ENCODE measurements at regions not wholly inside any gene's neighbourhood (a gene's known extent, or its start where the extent isn't known, plus 50 kb on each side); places are given as distances from the start of the nearest gene placed in this dataset.
A peak's percentile ranks its signal among the peaks of the same experiment; 100 is the strongest.
"Not testable (repeated sequence)": the region's sequence is repeated elsewhere in the genome, so short reads cannot be mapped to it uniquely, and the experiment has no call there.

DNA sequence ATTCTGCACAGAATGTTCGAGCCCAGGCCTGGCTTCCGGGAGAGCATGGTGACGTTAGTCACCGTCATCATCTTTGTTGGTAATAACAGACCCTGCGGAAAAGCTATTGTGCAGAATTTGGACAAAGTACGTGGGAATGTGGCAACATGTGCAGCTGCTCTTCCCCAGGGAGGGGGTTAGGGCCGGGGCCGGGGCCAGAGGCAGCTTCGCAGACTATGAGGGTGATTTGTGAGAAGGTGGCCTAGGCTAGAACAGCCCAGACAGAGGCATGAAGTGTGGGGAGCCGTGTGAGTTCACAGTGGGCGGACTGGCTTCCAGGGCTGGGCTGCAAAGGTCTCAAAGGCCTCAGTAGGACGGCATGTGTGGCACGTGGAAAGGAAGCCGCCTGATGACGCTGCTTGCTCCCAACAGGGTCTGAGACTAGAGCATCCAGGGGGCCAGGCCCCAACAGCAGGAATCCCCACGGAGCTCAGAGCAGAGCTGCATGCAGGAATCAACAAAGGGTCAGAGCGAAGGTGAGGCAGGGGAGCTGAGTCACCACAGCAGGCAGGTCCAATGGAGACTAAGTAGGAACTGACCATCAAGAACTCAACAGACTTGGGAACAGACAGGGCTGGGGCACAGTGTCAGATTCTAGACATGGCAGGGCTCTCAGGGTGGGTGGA, 109.2 kb downstream of the NPIPB11 start:
- not testable (repeated sequence) for H3K4me1 Mint-ChIP-seq, H3K4me3 Mint-ChIP-seq, H3K27ac Mint-ChIP-seq

GRCh38 chr16:29296176-29296575, 110.3 kb downstream of the NPIPB11 start:
- H3K27ac Mint-ChIP-seq, H3K9me3 Mint-ChIP-seq, H3K4me1 Mint-ChIP-seq, H3K4me3 Mint-ChIP-seq, H3K36me3 Mint-ChIP-seq, H3K27me3 Mint-ChIP-seq, DNase-seq: not testable (repeated sequence)

More for the DNA sequence above, 109.2 kb downstream of the NPIPB11 start:
- not testable (repeated sequence) for H3K9me3 Mint-ChIP-seq, H3K36me3 Mint-ChIP-seq, H3K27me3 Mint-ChIP-seq, DNase-seq

DNA sequence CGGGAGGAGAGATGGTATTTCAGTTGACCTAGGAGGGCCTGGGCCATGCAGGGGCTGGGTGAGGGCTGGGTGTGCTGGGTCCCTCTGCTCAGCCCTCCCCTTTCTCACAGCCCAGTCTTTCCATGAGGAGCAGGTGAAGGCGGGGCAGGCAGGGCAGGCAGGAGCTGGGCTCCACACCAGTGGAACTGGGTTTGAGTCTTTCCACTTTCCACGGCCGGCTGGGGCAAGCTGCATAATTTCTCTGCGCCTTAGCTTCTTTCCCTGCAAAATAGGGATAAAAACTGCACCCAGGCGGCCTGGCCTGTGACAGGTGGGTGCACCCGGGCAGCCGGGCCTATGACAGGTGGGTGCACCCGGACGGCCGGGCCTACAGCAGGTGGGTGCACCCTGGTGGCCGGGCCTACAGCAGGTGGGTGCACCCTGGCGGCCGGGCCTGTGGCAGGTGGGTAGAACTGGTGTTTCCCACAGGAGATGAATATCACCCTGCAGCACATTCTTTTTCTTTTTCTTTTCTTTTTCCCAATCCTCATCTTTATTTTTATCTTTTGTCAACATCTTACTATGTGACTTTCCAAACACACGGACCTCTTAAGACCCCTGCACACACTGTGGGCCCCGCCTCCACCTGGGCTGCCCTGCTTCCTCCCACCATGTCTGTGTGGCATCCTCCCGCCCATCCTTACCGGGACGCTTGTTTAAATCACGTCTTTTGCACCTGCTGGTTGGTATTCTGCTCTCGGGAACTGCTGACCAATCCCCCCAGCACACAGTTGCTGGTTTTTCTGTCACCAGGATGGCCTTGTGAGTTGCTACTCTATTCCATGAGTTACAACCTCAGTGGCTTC, 111.3 kb downstream of the NPIPB11 start:
- not testable (repeated sequence) for H3K27me3 Mint-ChIP-seq, H3K9me3 Mint-ChIP-seq, H3K36me3 Mint-ChIP-seq

GRCh38 chr16:29294400-29294933, 112.0 kb downstream of the NPIPB11 start:
- not testable (repeated sequence) for H3K4me3 Mint-ChIP-seq, H3K36me3 Mint-ChIP-seq, DNase-seq, H3K27ac Mint-ChIP-seq, H3K4me1 Mint-ChIP-seq, H3K9me3 Mint-ChIP-seq, H3K27me3 Mint-ChIP-seq

More for the DNA sequence above, 111.3 kb downstream of the NPIPB11 start:
- not testable (repeated sequence) for H3K4me3 Mint-ChIP-seq, H3K27ac Mint-ChIP-seq, H3K4me1 Mint-ChIP-seq, DNase-seq

DNA sequence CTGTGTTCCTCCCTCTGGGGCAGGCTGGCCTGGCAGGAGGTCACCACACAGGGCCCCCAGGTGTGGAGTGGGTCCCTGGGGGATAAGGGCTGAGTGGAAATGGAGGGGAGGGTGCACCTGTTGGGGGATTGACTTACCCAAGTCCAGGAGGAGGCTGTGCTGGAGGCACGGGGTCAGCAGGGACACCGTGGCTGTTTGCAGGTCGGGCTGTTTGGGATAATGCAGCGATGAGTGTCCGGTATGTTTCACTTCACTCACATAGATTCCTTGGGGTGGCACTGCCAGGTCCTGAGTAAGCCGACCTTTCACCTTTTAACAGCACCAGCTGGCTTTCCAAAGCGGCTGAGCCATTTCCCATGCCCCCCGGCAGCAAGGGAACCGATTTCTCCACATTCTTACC, 113.0 kb downstream of the NPIPB11 start:
- DNase-seq, H3K4me1 Mint-ChIP-seq, H3K27me3 Mint-ChIP-seq, H3K36me3 Mint-ChIP-seq, H3K9me3 Mint-ChIP-seq, H3K27ac Mint-ChIP-seq, H3K4me3 Mint-ChIP-seq: not testable (repeated sequence)

GRCh38 chr16:29292952-29293471, 113.5 kb downstream of the NPIPB11 start:
- not testable (repeated sequence) for DNase-seq, H3K27ac Mint-ChIP-seq, H3K4me1 Mint-ChIP-seq, H3K36me3 Mint-ChIP-seq, H3K4me3 Mint-ChIP-seq, H3K9me3 Mint-ChIP-seq, H3K27me3 Mint-ChIP-seq

- not testable (repeated sequence) for H3K27me3 Mint-ChIP-seq, H3K27ac Mint-ChIP-seq, H3K4me3 Mint-ChIP-seq, DNase-seq, H3K4me1 Mint-ChIP-seq, H3K9me3 Mint-ChIP-seq, H3K36me3 Mint-ChIP-seq
These were observed 114.9 kb downstream of the NPIPB11 start for GRCh38 chr16:29291329-29292271.

DNA sequence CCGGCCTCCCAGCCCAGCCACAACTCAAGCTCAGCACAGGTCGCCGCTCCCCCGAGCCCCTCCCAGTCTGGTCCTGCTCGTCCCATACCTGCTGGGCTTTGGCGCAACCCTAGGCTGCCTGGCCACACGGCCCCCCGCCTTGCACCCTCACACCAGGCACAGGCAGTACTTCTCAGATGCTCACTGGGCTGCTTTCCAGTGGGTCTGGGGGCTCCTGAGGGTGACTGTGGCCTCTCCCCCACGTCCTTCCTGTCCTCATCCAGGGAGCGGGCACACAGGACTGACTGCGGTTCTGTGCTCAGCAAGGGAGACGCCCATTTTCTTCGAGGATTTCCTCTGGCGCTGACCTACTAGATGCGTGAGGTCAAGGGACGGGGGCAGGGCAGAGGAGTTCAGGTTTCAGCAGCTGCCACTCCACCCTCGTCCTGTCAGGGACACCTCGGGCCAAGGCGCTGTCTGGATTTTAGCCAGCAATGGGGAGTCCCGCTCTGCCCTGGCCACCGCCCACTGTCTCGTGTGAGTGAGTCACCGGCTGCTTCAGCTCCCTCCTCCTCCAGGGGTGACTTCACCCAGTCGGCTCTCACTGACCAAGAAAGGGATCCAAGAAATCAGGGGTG, 115.8 kb downstream of the NPIPB11 start:
- DNase-seq, result peak; percentile 65
- Mint-ChIP-seq H3K27ac (no peak overlapping the region), H3K4me3 (no peak overlapping the region), H3K36me3 (no peaks in the 10 kb centered on the region), H3K4me1 (peaks cover 7% of the 10 kb centered on the region), H3K27me3 (no peaks in the 10 kb centered on the region), H3K9me3 (no peaks in the 10 kb centered on the region)

- H3K9me3 Mint-ChIP-seq, DNase-seq, H3K36me3 Mint-ChIP-seq, H3K4me1 Mint-ChIP-seq, H3K27me3 Mint-ChIP-seq, H3K27ac Mint-ChIP-seq, H3K4me3 Mint-ChIP-seq: not testable (repeated sequence)
These were observed 116.8 kb downstream of the NPIPB11 start for GRCh38 chr16:29289516-29290239.

DNA sequence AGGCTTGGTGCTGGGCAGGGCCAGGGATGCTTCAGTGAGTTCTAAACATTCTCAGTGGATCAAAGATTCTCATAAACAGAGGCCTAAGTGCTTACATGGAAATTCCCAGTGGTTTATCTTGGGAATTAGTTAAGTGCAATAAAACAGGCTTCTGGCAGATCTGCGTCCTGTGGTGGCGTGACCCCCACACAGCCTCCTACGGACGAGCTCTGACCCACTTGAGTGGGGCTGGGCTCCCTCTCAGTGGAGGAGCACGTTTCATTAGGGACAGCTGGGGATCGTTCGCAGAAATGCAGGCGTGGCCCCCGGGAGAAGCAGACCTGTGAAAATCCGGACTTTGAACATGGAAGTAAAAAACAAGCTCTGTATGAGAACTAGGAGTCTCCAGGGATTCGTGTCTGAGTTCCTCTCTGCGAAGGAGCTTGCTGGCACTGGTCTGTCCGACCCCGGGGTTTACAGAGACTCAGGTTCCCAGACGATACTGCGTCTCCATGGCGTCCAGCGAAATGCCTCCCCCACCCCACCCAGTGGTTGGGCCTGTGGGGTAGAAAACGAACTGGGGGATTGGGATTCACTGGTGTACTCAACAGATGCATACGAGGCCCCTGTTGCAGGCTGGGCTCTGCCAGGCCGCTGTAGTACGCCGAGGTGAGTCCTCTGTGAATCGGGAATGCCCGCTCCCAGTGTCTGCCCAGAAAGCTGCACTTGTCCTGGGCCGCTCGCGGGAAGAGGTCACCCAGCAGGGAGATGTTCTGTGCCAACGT, 117.6 kb downstream of the NPIPB11 start:
- not testable (repeated sequence) for H3K27me3 Mint-ChIP-seq, H3K4me1 Mint-ChIP-seq, H3K27ac Mint-ChIP-seq, H3K36me3 Mint-ChIP-seq, DNase-seq, H3K4me3 Mint-ChIP-seq, H3K9me3 Mint-ChIP-seq

DNA sequence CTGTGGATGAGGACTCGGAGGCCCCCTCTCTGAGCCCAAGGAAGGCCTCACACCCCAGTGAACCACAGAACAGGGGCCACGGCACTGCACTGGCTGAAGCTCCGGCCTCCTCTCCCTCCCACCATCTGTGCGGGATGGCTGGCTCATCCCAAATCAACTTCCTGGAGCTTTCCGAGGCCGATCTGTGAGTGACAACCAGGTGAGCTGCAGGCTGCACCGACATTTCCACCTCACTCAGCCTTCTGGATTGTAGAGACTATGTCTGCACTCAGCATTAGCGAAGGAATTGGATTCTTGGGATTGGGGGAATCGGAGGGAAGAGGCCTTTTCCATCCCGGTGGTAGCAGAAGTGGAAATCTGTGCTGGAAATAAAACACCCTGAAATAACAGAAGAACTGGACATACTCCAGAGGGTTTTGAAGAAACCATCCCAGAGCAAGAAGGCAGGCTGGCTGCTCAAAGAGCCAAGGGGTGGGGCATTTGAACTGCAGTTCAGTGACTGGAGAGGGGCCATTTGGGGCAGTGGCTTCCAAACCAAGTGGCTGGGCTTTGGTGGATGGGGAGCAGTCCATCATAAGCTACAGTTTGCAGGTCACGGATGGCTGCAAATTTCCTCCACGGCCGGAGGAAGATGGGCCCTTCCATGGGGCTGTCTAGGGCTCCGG, 118.5 kb downstream of the NPIPB11 start:
- not testable (repeated sequence) for H3K27ac Mint-ChIP-seq, H3K27me3 Mint-ChIP-seq, H3K4me3 Mint-ChIP-seq, H3K4me1 Mint-ChIP-seq, DNase-seq, H3K9me3 Mint-ChIP-seq, H3K36me3 Mint-ChIP-seq

DNA sequence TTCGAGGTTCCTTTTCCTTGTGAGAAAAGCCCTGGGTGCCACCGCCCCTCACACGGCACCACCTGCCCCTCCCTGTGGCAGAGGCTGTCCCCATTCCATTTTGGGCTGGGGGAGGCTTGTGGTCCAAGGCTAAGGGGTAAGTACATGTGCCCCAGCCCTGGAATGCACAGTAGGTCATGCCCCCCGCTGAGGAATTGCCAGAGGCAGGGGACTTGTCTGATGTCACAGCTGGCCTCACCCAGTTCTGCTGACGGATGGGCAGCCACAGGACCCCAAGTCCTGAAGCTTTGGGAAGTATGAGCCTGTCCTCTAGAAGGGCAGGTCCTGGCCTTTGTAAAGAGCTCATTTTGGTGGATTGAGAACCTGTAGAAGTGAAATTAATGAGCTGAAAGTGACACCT, 119.3 kb downstream of the NPIPB11 start:
- H3K4me1 Mint-ChIP-seq, H3K9me3 Mint-ChIP-seq, H3K27me3 Mint-ChIP-seq, H3K4me3 Mint-ChIP-seq, H3K36me3 Mint-ChIP-seq, DNase-seq, H3K27ac Mint-ChIP-seq: not testable (repeated sequence)

- not testable (repeated sequence) for H3K27ac Mint-ChIP-seq, H3K4me3 Mint-ChIP-seq, H3K9me3 Mint-ChIP-seq, H3K4me1 Mint-ChIP-seq, H3K27me3 Mint-ChIP-seq, DNase-seq, H3K36me3 Mint-ChIP-seq
These were observed 119.7 kb downstream of the NPIPB11 start for GRCh38 chr16:29286796-29287195.

Data from activated naive CD8-positive, alpha-beta T cell treated with anti-CD3 and anti-CD28 coated beads for 36 hours (primary cell).